ENCODE measurements at regions not wholly inside any gene's neighbourhood (a gene's known extent, or its start where the extent isn't known, plus 50 kb on each side); places are given as distances from the start of the nearest gene placed in this dataset.

GRCh38 chr11:110984693-110985092 is 260.8 kb upstream of the POU2AF2 start:
- TF ChIP-seq ZNF121 (CRISPR knock-in tag; IDR thresholded peaks at IDR 0.05) (no peak), E2F1 (CRISPR knock-in tag; IDR thresholded peaks at IDR 0.05) (no peak)
- TF ChIP-seq, protein P1, sequence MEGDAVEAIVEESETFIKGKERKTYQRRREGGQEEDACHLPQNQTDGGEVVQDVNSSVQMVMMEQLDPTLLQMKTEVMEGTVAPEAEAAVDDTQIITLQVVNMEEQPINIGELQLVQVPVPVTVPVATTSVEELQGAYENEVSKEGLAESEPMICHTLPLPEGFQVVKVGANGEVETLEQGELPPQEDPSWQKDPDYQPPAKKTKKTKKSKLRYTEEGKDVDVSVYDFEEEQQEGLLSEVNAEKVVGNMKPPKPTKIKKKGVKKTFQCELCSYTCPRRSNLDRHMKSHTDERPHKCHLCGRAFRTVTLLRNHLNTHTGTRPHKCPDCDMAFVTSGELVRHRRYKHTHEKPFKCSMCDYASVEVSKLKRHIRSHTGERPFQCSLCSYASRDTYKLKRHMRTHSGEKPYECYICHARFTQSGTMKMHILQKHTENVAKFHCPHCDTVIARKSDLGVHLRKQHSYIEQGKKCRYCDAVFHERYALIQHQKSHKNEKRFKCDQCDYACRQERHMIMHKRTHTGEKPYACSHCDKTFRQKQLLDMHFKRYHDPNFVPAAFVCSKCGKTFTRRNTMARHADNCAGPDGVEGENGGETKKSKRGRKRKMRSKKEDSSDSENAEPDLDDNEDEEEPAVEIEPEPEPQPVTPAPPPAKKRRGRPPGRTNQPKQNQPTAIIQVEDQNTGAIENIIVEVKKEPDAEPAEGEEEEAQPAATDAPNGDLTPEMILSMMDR (IDR thresholded peaks at IDR 0.05) = no peak
